ENCODE measurements at regions not wholly inside any gene's neighbourhood (a gene's known extent, or its start where the extent isn't known, plus 50 kb on each side); places are given as distances from the start of the nearest gene placed in this dataset.

- H3K9me2 ChIP-seq (ENCODE audit: low read depth, low read length), result no peaks in the 10 kb centered on the region
- H3K4me2 ChIP-seq (ENCODE audit: low read length), result no peak overlapping the region
- H3K9me3 ChIP-seq (ENCODE audit: low read length), result no peaks in the 10 kb centered on the region
- H3K36me3 ChIP-seq (ENCODE audit: insufficient read depth, low read length), result no peaks in the 10 kb centered on the region
- no peaks in the 10 kb centered on the region for H3K27me3 ChIP-seq (ENCODE audit: insufficient read depth, low read length)
- H3K79me2 ChIP-seq (ENCODE audit: insufficient read depth, low read length), result no peaks in the 10 kb centered on the region
- H4K20me1 ChIP-seq (ENCODE audit: insufficient read depth, low read length), result no peaks in the 10 kb centered on the region
- no peak overlapping the region for H3K9ac ChIP-seq (ENCODE audit: low read length)
- H3K4me1 ChIP-seq (ENCODE audit: insufficient read depth, low read length, severe bottlenecking), result no peaks in the 10 kb centered on the region
- H3K27ac ChIP-seq (ENCODE audit: low read depth, low read length, poor library complexity, severe bottlenecking), result no peak overlapping the region
- H3K4me3 ChIP-seq (ENCODE audit: low read depth, low read length, poor library complexity, severe bottlenecking), result no peak overlapping the region
- TF ChIP-seq, protein P1, sequence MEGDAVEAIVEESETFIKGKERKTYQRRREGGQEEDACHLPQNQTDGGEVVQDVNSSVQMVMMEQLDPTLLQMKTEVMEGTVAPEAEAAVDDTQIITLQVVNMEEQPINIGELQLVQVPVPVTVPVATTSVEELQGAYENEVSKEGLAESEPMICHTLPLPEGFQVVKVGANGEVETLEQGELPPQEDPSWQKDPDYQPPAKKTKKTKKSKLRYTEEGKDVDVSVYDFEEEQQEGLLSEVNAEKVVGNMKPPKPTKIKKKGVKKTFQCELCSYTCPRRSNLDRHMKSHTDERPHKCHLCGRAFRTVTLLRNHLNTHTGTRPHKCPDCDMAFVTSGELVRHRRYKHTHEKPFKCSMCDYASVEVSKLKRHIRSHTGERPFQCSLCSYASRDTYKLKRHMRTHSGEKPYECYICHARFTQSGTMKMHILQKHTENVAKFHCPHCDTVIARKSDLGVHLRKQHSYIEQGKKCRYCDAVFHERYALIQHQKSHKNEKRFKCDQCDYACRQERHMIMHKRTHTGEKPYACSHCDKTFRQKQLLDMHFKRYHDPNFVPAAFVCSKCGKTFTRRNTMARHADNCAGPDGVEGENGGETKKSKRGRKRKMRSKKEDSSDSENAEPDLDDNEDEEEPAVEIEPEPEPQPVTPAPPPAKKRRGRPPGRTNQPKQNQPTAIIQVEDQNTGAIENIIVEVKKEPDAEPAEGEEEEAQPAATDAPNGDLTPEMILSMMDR (IDR thresholded peaks at IDR 0.05; ENCODE audit: low read length), result no peak
- no peak for TF ChIP-seq EZH2 (IDR thresholded peaks at IDR 0.05; ENCODE audit: borderline replicate concordance, low read length)
- H3F3A ChIP-seq (ENCODE audit: insufficient read depth, low read length), result no peaks in the 10 kb centered on the region
- no peak overlapping the region for H2AFZ ChIP-seq (ENCODE audit: low read length)
Measured at GRCh38 chrX:8310409-8310808, 139.3 kb upstream of the VCX2 start.

DNA sequence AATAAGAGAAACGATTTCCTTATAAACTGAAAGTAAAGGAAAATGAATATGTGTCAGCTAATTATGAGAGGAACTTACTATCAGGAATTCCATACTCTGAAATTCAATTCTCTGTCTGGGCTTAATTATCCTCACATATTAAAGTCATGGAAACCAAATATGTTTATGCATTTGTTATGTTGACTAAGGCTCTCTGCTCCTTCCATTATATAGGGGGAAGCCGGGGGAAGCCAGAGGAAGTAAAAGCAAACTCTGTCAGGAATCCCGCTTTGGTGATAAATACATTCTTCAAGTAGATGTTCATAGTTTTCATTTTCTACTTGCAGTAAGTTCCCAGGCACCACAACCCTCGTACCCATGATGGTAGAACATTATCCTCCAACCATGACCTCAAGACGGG is 142.8 kb upstream of the VCX2 start:
- no peaks in the 10 kb centered on the region for H3K9me3 ChIP-seq (ENCODE audit: low read length)
- H4K20me1 ChIP-seq (ENCODE audit: insufficient read depth, low read length), result no peaks in the 10 kb centered on the region
- H3K27ac ChIP-seq (ENCODE audit: low read depth, low read length, poor library complexity, severe bottlenecking), result no peak overlapping the region
- TF ChIP-seq, protein P1 (IDR thresholded peaks at IDR 0.05; ENCODE audit: low read length), result no peak
- TF ChIP-seq EZH2 (IDR thresholded peaks at IDR 0.05; ENCODE audit: borderline replicate concordance, low read length), result no peak
- H3K4me2 ChIP-seq (ENCODE audit: low read length), result no peak overlapping the region
- H3F3A ChIP-seq (ENCODE audit: insufficient read depth, low read length), result no peaks in the 10 kb centered on the region
- no peaks in the 10 kb centered on the region for H3K9me2 ChIP-seq (ENCODE audit: low read depth, low read length)
- no peaks in the 10 kb centered on the region for H3K36me3 ChIP-seq (ENCODE audit: insufficient read depth, low read length)
- no peak overlapping the region for H2AFZ ChIP-seq (ENCODE audit: low read length)
- no peak overlapping the region for H3K4me3 ChIP-seq (ENCODE audit: low read depth, low read length, poor library complexity, severe bottlenecking)
- no peaks in the 10 kb centered on the region for H3K4me1 ChIP-seq (ENCODE audit: insufficient read depth, low read length, severe bottlenecking)
- no peak overlapping the region for H3K9ac ChIP-seq (ENCODE audit: low read length)
- no peaks in the 10 kb centered on the region for H3K79me2 ChIP-seq (ENCODE audit: insufficient read depth, low read length)
- no peaks in the 10 kb centered on the region for H3K27me3 ChIP-seq (ENCODE audit: insufficient read depth, low read length)

DNA sequence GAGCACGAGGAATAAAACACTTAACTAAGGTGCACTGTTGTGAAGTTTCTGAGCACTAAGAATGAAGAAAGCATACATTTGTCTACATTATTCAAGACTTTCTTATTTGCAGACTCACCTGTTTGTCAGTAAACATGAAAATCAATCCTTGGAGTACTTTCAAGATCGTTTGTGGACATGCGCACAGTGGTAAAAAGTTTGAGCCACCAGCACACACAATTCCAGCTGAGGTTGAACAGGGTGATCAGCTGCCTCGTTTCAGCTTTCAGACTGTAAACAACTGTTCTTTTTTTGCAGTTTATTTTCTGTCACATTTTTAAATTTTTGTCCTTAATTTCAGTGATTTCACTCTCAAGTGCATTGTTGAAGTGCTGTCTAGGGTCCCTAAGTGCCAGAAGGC is 143.8 kb upstream of the VCX2 start:
- no peaks in the 10 kb centered on the region for H4K20me1 ChIP-seq (ENCODE audit: insufficient read depth, low read length)
- H3K4me2 ChIP-seq (ENCODE audit: low read length), result no peak overlapping the region
- no peak overlapping the region for H3K9ac ChIP-seq (ENCODE audit: low read length)
- no peaks in the 10 kb centered on the region for H3K9me2 ChIP-seq (ENCODE audit: low read depth, low read length)
- H3K79me2 ChIP-seq (ENCODE audit: insufficient read depth, low read length), result no peaks in the 10 kb centered on the region
- no peaks in the 10 kb centered on the region for H3K36me3 ChIP-seq (ENCODE audit: insufficient read depth, low read length)
- no peaks in the 10 kb centered on the region for H3K4me1 ChIP-seq (ENCODE audit: insufficient read depth, low read length, severe bottlenecking)
- H3K4me3 ChIP-seq (ENCODE audit: low read depth, low read length, poor library complexity, severe bottlenecking), result no peak overlapping the region
- TF ChIP-seq, protein P1 (IDR thresholded peaks at IDR 0.05; ENCODE audit: low read length), result no peak
- no peak for TF ChIP-seq EZH2 (IDR thresholded peaks at IDR 0.05; ENCODE audit: borderline replicate concordance, low read length)
- H3F3A ChIP-seq (ENCODE audit: insufficient read depth, low read length), result no peaks in the 10 kb centered on the region
- H3K27ac ChIP-seq (ENCODE audit: low read depth, low read length, poor library complexity, severe bottlenecking), result no peak overlapping the region
- H2AFZ ChIP-seq (ENCODE audit: low read length), result no peak overlapping the region
- no peaks in the 10 kb centered on the region for H3K9me3 ChIP-seq (ENCODE audit: low read length)
- no peaks in the 10 kb centered on the region for H3K27me3 ChIP-seq (ENCODE audit: insufficient read depth, low read length)
